ENCODE measurements at regions not wholly inside any gene's neighbourhood (a gene's known extent, or its start where the extent isn't known, plus 50 kb on each side); places are given as distances from the start of the nearest gene placed in this dataset.

- no peak for DNase-seq (ENCODE audit: low read depth, low spot score)
- H3K4me3 ChIP-seq (ENCODE audit: insufficient read length, low read depth), result no peak overlapping the region
- no peaks in the 10 kb centered on the region for H3K27me3 ChIP-seq (ENCODE audit: insufficient read depth, insufficient read length)
- peaks cover 8% of the 10 kb centered on the region for H3K36me3 ChIP-seq (ENCODE audit: insufficient read depth, insufficient read length, low read length)
- H3K9ac ChIP-seq (ENCODE audit: insufficient read length, low read depth), result no peak overlapping the region
- H3K9me3 ChIP-seq (ENCODE audit: insufficient read depth, low read length), result no peaks in the 10 kb centered on the region
- TF ChIP-seq YY1 (IDR thresholded peaks at IDR 0.05; ENCODE audit: insufficient read depth, insufficient read length), result no peak
- no peak for TF ChIP-seq SUZ12 (IDR thresholded peaks at IDR 0.05; ENCODE audit: extremely low read depth, insufficient read depth, insufficient read length)
- TF ChIP-seq ZNF274 (IDR thresholded peaks at IDR 0.05; ENCODE audit: low read depth, low read length), result no peak
- no peaks in the 10 kb centered on the region for H3K4me1 ChIP-seq (ENCODE audit: insufficient read depth, insufficient read length)
Observed at GRCh38 chr6:144549837-144550747, 265.0 kb downstream of the UTRN start.

- TF ChIP-seq YY1 (IDR thresholded peaks at IDR 0.05; ENCODE audit: insufficient read depth, insufficient read length) (no peak), SUZ12 (IDR thresholded peaks at IDR 0.05; ENCODE audit: extremely low read depth, insufficient read depth, insufficient read length) (no peak), ZNF274 (IDR thresholded peaks at IDR 0.05; ENCODE audit: low read depth, low read length) (no peak)
- H3K36me3 ChIP-seq (ENCODE audit: insufficient read depth, insufficient read length, low read length), result peaks cover 8% of the 10 kb centered on the region
- H3K9ac ChIP-seq (ENCODE audit: insufficient read length, low read depth), result no peak overlapping the region
- no peak for DNase-seq (ENCODE audit: low read depth, low spot score)
- H3K27me3 ChIP-seq (ENCODE audit: insufficient read depth, insufficient read length), result no peaks in the 10 kb centered on the region
- H3K4me3 ChIP-seq (ENCODE audit: insufficient read length, low read depth), result no peak overlapping the region
- H3K4me1 ChIP-seq (ENCODE audit: insufficient read depth, insufficient read length), result no peaks in the 10 kb centered on the region
- no peaks in the 10 kb centered on the region for H3K9me3 ChIP-seq (ENCODE audit: insufficient read depth, low read length)
Observed at GRCh38 chr6:144551339-144551738, 266.2 kb downstream of the UTRN start.

- Histone ChIP-seq H3K9ac (ENCODE audit: insufficient read length, low read depth) (no peak overlapping the region), H3K27me3 (ENCODE audit: insufficient read depth, insufficient read length) (no peaks in the 10 kb centered on the region), H3K36me3 (ENCODE audit: insufficient read depth, insufficient read length, low read length) (peaks cover 13% of the 10 kb centered on the region), H3K4me1 (ENCODE audit: insufficient read depth, insufficient read length) (no peaks in the 10 kb centered on the region), H3K4me3 (ENCODE audit: insufficient read length, low read depth) (no peak overlapping the region), H3K9me3 (ENCODE audit: insufficient read depth, low read length) (no peaks in the 10 kb centered on the region)
- DNase-seq (ENCODE audit: low read depth, low spot score), result no peak
- no peak for TF ChIP-seq SUZ12 (IDR thresholded peaks at IDR 0.05; ENCODE audit: extremely low read depth, insufficient read depth, insufficient read length)
- no peak for TF ChIP-seq ZNF274 (IDR thresholded peaks at IDR 0.05; ENCODE audit: low read depth, low read length)
- no peak for TF ChIP-seq YY1 (IDR thresholded peaks at IDR 0.05; ENCODE audit: insufficient read depth, insufficient read length)
Observed at GRCh38 chr6:144555066-144555465, 269.9 kb downstream of the UTRN start.

GRCh38 chr6:144559865-144560593 is 274.9 kb downstream of the UTRN start:
- H3K9ac ChIP-seq (ENCODE audit: insufficient read length, low read depth), result no peak overlapping the region
- H3K27me3 ChIP-seq (ENCODE audit: insufficient read depth, insufficient read length), result no peaks in the 10 kb centered on the region
- H3K36me3 ChIP-seq (ENCODE audit: insufficient read depth, insufficient read length, low read length), result peaks cover 8% of the 10 kb centered on the region
- DNase-seq (ENCODE audit: low read depth, low spot score), result no peak
- H3K9me3 ChIP-seq (ENCODE audit: insufficient read depth, low read length), result no peaks in the 10 kb centered on the region
- H3K4me1 ChIP-seq (ENCODE audit: insufficient read depth, insufficient read length), result no peaks in the 10 kb centered on the region
- no peak overlapping the region for H3K4me3 ChIP-seq (ENCODE audit: insufficient read length, low read depth)
- TF ChIP-seq ZNF274 (IDR thresholded peaks at IDR 0.05; ENCODE audit: low read depth, low read length), result no peak
- no peak for TF ChIP-seq SUZ12 (IDR thresholded peaks at IDR 0.05; ENCODE audit: extremely low read depth, insufficient read depth, insufficient read length)
- TF ChIP-seq YY1 (IDR thresholded peaks at IDR 0.05; ENCODE audit: insufficient read depth, insufficient read length), result no peak

- Histone ChIP-seq H3K9ac (ENCODE audit: insufficient read length, low read depth) (no peak overlapping the region), H3K9me3 (ENCODE audit: insufficient read depth, low read length) (no peaks in the 10 kb centered on the region), H3K27me3 (ENCODE audit: insufficient read depth, insufficient read length) (no peaks in the 10 kb centered on the region), H3K4me1 (ENCODE audit: insufficient read depth, insufficient read length) (no peaks in the 10 kb centered on the region), H3K4me3 (ENCODE audit: insufficient read length, low read depth) (no peak overlapping the region), H3K36me3 (ENCODE audit: insufficient read depth, insufficient read length, low read length) (peaks cover 6% of the 10 kb centered on the region)
- no peak for DNase-seq (ENCODE audit: low read depth, low spot score)
- no peak for TF ChIP-seq SUZ12 (IDR thresholded peaks at IDR 0.05; ENCODE audit: extremely low read depth, insufficient read depth, insufficient read length)
- TF ChIP-seq ZNF274 (IDR thresholded peaks at IDR 0.05; ENCODE audit: low read depth, low read length), result no peak
- TF ChIP-seq YY1 (IDR thresholded peaks at IDR 0.05; ENCODE audit: insufficient read depth, insufficient read length), result no peak
Observed at GRCh38 chr6:144561455-144562043, 276.4 kb downstream of the UTRN start.

- no peak overlapping the region for H3K9ac ChIP-seq (ENCODE audit: insufficient read length, low read depth)
- DNase-seq (ENCODE audit: low read depth, low spot score), result no peak
- no peaks in the 10 kb centered on the region for H3K36me3 ChIP-seq (ENCODE audit: insufficient read depth, insufficient read length, low read length)
- H3K4me3 ChIP-seq (ENCODE audit: insufficient read length, low read depth), result no peak overlapping the region
- no peak for TF ChIP-seq YY1 (IDR thresholded peaks at IDR 0.05; ENCODE audit: insufficient read depth, insufficient read length)
- no peak for TF ChIP-seq SUZ12 (IDR thresholded peaks at IDR 0.05; ENCODE audit: extremely low read depth, insufficient read depth, insufficient read length)
- H3K9me3 ChIP-seq (ENCODE audit: insufficient read depth, low read length), result no peaks in the 10 kb centered on the region
- no peaks in the 10 kb centered on the region for H3K4me1 ChIP-seq (ENCODE audit: insufficient read depth, insufficient read length)
- H3K27me3 ChIP-seq (ENCODE audit: insufficient read depth, insufficient read length), result no peaks in the 10 kb centered on the region
Observed at GRCh38 chr6:144564202-144564601, 279.1 kb downstream of the UTRN start.

Measured in NT2/D1 (cell line).